VCaP (cell line): ENCODE measurements at regions not wholly inside any gene's neighbourhood (a gene's known extent, or its start where the extent isn't known, plus 50 kb on each side); places are given as distances from the start of the nearest gene placed in this dataset.

Source experiments
- H3K27ac ChIP-seq: fragments of 450-650 bp; 2 replicates; pipeline ENCODE4 v1.5.1; 2017
- CTCF ChIP-seq: fragments of 450-650 bp; conservative IDR thresholded peaks from 2 replicates; pipeline ENCODE4 v1.5.1; 2017; ENCODE audit warnings: mild to moderate bottlenecking, moderate library complexity

GRCh38 chr4:71151054-71151453, 157.6 kb downstream of the DCK start:
- no peak overlapping the region for H3K27ac ChIP-seq
- no peak for TF ChIP-seq CTCF

- H3K27ac ChIP-seq, result no peak overlapping the region
- TF ChIP-seq CTCF, result no peak
Measured at GRCh38 chr4:71156616-71157015, 163.2 kb downstream of the DCK start.

- no peak for TF ChIP-seq CTCF
- no peak overlapping the region for H3K27ac ChIP-seq
Measured at GRCh38 chr4:71162386-71162785, 168.9 kb downstream of the DCK start.

GRCh38 chr4:71163317-71163716, 169.9 kb downstream of the DCK start:
- no peak for TF ChIP-seq CTCF
- no peak overlapping the region for H3K27ac ChIP-seq

GRCh38 chr4:71167083-71167482, 171.7 kb upstream of the SLC4A4 start:
- no peak overlapping the region for H3K27ac ChIP-seq
- TF ChIP-seq CTCF, result no peak

GRCh38 chr4:71171592-71171991, 167.2 kb upstream of the SLC4A4 start:
- TF ChIP-seq CTCF, result no peak
- H3K27ac ChIP-seq, result no peak overlapping the region

GRCh38 chr4:71181332-71181731, 157.5 kb upstream of the SLC4A4 start:
- TF ChIP-seq CTCF, result no peak
- H3K27ac ChIP-seq, result no peak overlapping the region
